ENCODE measurements at regions not wholly inside any gene's neighbourhood (a gene's known extent, or its start where the extent isn't known, plus 50 kb on each side); places are given as distances from the start of the nearest gene placed in this dataset.

- no peak for DNase-seq (ENCODE audit: low spot score)
Observed at GRCh38 chr12:43179486-43179885, 372.5 kb downstream of the ADAMTS20 start.

DNA sequence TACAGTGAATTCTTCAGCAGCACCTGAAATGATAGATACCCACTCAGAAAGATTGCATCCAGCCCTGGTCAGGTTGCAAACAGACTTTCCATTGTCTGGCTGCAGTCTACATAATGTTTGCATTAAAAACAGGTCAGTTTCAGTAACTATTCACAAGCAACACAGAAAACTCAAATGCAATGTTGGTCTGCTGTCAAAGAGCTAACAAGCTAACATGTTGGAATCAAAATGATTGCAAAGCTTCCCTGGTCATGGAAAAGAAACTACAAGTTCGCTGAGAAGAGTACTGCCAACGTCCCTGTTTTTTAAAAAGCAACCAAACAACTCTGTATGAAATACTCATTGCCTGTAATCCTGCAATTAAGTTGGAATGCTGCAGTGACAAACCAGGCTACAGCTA, 374.7 kb downstream of the ADAMTS20 start:
- no peak for DNase-seq (ENCODE audit: low spot score)

- no peak for DNase-seq (ENCODE audit: low spot score)
Observed at GRCh38 chr12:43169115-43169681, 382.8 kb downstream of the ADAMTS20 start.

DNA sequence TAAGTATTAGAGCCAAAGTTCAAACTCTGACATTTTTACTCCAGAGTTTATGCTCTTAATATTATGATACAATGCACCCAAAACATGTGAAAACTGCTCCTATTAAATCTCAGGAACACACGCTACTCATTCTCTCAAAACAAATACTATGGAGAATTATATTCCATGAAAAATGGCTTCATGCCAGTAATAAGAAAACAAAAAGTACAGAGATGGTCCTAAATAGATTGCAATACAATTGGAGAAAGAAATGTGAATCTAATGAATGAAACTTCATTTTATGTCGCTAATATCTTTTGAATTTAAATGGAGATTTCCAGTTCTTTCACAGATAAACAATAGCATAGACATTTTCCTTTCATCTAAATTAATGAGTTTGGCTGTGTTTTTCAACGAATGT, 384.3 kb downstream of the ADAMTS20 start:
- DNase-seq (ENCODE audit: low spot score): no peak

GRCh38 chr12:43165351-43165750, 386.7 kb downstream of the ADAMTS20 start:
- no peak for DNase-seq (ENCODE audit: low spot score)

GRCh38 chr12:43162138-43162537, 389.9 kb downstream of the ADAMTS20 start:
- DNase-seq (ENCODE audit: low spot score): no peak

DNA sequence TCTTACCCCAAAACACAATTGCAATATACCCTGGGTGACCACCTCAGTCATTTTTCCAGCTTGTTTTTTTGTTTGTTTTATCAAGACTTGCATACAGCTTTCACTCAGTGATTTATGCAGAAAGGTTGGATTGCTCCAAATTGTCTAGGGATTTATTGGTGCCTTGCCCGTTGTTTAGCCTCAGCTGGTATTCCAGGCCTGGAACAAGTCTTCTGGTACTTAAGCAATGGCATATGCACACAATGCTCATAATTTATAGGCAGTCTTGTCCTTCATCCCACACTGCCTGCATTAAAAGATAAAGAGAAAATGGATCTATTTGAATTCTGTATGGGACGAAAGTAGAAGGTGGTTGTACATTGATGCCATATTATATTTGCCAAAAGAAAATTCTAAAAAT, 392.5 kb downstream of the ADAMTS20 start:
- DNase-seq (ENCODE audit: low spot score): no peak

DNA sequence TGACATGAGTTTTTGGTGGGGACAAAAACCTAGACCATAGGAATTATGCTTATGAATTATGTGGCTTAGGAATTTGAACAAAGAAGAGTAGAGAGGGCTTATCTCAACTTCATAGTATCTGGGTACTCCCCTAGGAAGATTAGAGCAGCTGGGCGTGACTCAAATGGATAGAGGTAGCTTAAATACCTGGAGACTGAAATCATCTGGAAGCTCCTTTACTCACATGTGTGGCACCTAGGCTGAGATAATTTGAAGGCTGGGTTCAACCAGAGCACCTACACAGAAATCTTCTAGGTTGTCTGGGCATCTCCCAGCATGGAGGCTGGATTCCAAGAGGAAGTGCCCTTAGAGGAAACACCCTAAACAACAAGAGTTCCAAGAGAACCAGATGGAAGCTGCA, 393.9 kb downstream of the ADAMTS20 start:
- no peak for DNase-seq (ENCODE audit: low spot score)

- DNase-seq (ENCODE audit: low spot score): no peak
Observed at GRCh38 chr12:43155376-43155775, 396.6 kb downstream of the ADAMTS20 start.

DNA sequence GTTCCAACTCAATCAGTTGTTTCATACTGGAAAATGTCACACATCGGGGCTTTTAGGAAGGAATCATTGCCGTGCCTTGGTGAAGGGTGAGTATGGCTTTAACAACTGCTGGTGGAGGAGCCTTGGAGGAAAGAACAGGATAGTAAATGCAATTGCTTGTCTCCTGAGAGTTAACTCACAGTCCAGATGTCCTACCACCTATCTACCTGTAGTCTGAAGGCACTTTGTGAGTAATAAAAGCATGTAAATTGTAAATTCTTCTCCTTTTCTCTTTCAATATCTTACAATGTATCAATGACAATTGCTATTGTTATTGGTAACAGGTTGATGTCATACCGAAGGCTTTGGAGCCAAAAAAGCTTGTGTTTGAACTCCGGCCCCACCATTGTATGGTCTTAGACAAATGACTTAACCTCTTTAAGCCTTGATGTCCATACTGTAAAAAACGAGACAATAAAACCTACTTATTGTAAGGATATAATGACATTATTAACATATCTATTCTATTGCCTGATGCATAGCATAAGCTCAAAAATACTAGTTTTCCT, 397.4 kb downstream of the ADAMTS20 start:
- DNase-seq (ENCODE audit: low spot score): no peak

- no peak for DNase-seq (ENCODE audit: low spot score)
Observed at GRCh38 chr12:43151441-43151981, 400.5 kb downstream of the ADAMTS20 start.

GRCh38 chr12:43148691-43149090, 403.3 kb downstream of the ADAMTS20 start:
- no peak for DNase-seq (ENCODE audit: low spot score)

- DNase-seq (ENCODE audit: low spot score): no peak
Observed at GRCh38 chr12:43147878-43148277, 404.1 kb downstream of the ADAMTS20 start.

GRCh38 chr12:43145481-43145880, 406.5 kb downstream of the ADAMTS20 start:
- DNase-seq (ENCODE audit: low spot score): no peak

DNA sequence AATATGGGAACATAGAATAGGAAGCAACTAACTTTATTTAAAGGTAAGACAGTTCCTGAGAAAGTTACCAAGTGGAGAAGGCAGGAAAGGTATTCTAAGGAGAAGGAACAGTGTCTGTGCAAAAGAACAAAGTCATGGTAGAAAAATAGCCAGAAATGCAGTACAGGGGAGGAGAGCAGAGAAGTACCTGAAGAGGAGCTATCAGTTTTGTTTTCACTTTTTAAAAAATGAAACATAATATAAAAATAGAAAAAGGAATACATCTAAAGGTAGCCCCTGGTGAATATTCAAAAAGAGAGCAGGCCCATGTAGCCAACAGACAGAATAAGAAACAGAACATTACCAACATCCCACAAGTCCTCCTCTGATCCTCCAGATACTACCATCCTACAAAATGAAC, 408.7 kb downstream of the ADAMTS20 start:
- no peak for DNase-seq (ENCODE audit: low spot score)

DNA sequence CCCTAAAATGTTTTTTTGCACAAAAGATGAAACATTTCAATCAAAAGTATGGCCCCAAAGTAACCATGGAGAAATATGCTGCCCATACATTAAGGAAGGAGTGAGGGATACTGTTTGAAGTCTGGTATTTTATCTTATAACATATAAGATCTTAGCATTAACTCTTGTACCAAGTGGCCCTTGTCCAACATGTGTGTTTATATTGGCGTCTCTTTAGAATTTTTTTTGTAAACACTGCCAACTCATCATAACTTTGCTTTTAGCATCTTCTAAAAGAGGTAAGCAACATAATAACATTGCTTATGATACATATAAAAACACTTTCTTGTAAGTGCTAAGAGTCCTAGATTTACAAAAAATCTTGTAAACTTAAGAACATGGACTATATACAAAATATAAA, 419.7 kb downstream of the ADAMTS20 start:
- no peak for DNase-seq (ENCODE audit: low spot score)

- DNase-seq (ENCODE audit: low spot score): no peak
Observed at GRCh38 chr12:43131301-43131700, 420.7 kb downstream of the ADAMTS20 start.

DNA sequence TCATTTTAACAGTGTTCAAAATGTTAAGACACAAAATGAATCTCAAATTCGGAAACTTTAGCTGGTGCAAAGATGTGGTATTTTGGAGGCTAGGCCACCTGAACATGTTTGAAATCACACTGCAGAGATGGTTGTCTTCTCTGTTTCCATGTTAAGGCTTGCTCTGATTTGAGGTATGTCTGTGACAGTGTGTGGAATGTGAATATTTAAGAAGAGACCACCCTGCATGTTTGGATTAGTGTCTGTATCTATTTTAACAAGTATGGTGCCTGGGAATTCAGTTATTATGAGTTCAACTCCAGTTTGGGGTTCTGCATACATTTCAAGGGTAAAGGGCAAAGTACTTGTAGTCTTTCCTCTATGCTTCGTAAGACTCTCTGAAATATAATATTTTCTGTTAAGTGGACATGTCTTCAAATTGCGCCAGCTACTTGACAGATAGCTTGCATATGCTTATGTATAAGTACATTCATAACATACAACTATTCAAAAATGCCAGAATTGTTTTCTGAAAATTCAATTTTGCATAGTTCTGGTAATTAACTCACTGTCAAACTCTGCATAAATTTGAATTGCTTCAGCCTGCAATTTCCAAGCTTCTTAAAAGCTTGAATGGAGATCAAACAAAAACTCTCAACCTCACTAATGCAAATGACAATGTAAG, 424.0 kb downstream of the ADAMTS20 start:
- DNase-seq (ENCODE audit: low spot score): no peak

- DNase-seq (ENCODE audit: low spot score): no peak
Observed at GRCh38 chr12:43126652-43127375, 425.2 kb downstream of the ADAMTS20 start.

DNA sequence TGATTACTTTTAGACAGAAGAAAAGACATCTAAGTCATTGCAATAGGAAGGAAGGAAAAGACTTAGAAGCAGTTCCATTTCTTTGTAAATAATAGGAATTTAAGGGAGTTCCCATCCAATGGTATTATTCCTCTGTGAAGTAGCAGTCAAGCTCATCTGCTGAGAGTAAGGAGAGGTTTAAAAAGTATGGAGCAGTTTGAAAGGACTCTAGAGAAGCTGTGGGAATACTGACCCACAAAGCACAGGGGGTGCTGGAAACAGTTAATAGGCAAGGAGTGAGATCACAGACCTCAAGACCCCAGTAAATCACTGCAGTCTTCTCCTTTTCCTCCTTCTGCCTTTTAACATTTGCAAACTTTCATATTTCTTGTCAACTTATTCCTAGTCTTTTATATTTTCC, 428.5 kb downstream of the ADAMTS20 start:
- no peak for DNase-seq (ENCODE audit: low spot score)

GRCh38 chr12:43120150-43120549, 431.9 kb downstream of the ADAMTS20 start:
- no peak for DNase-seq (ENCODE audit: low spot score)

DNA sequence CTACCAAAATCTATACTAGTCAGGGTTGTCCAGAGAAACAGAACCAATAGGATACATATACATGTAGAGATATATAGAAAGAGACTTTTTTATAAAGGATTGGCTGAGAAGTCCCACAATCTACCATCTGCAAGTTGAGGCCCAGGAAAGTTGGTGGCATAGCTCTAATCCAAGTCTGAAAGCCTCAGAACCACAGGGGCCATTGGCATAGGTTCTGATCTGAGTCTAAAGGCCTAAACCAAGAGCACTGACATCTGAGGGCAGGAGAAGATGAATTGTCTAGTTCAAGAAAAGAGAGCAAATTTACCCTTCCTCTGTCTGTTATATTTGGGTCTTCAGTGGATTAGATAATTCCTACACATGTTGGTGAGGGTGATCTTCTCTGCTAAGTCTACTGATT, 433.1 kb downstream of the ADAMTS20 start:
- no peak for DNase-seq (ENCODE audit: low spot score)

DNA sequence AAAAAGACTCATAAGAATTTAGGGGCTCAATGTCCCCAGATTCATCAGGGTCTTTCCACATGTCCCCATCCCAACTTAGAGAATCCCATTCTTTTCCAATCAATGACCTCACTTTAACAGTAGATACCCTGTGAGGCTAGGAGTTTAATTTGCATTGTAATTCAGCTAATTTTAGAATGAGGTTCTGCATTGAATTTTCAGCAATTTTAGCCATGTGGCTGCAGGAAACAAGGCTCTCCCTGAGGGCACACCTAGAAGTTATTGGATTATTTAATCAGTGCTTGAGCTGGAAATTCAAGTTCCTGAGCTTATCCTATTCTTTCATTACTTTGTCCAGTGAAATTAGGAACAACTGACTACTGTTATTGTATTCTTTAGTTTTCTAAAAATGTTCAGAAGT, 433.8 kb downstream of the ADAMTS20 start:
- no peak for DNase-seq (ENCODE audit: low spot score)

Data from ecto neural progenitor cell (in vitro differentiated cells).